ENCODE measurements at regions not wholly inside any gene's neighbourhood (a gene's known extent, or its start where the extent isn't known, plus 50 kb on each side); places are given as distances from the start of the nearest gene placed in this dataset.

- Histone ChIP-seq H3F3A (ENCODE audit: low read depth) (no peaks in the 10 kb centered on the region), H3K9me3 (ENCODE audit: insufficient read depth, low read depth, low read length) (peaks cover 3% of the 10 kb centered on the region; the same call in 1 of the 2 replicates), H3K36me3 (ENCODE audit: insufficient read depth, low read length) (no peaks in the 10 kb centered on the region), H2AFZ (ENCODE audit: low read length) (no peak overlapping the region), H3K4me2 (ENCODE audit: low read depth, low read length, poor library complexity, severe bottlenecking) (no peak overlapping the region), H4K20me1 (ENCODE audit: insufficient read depth, low read length, poor library complexity, severe bottlenecking) (no peaks in the 10 kb centered on the region), H3K9me2 (replicated peaks; ENCODE audit: low read depth, low read length) (no peaks in the 10 kb centered on the region), H3K9ac (ENCODE audit: low read depth, low read length, poor library complexity, severe bottlenecking) (no peak overlapping the region), H3K27me3 (ENCODE audit: insufficient read depth, low read length, poor library complexity, severe bottlenecking) (no peaks in the 10 kb centered on the region), H3K4me1 (ENCODE audit: insufficient read depth, low read length, poor library complexity, severe bottlenecking) (no peaks in the 10 kb centered on the region), H3K4me3 (ENCODE audit: low read length, poor library complexity, severe bottlenecking) (no peak overlapping the region), H3K79me2 (ENCODE audit: insufficient read depth, low read length) (no peaks in the 10 kb centered on the region)
- TF ChIP-seq CTCF (conservative IDR thresholded peaks at IDR 0.05; ENCODE audit: low read length): no peak
- no peak for TF ChIP-seq EZH2phosphoT487 (IDR thresholded peaks at IDR 0.05; ENCODE audit: borderline replicate concordance)
Observed at GRCh38 chr10:123516291-123516690, 149.9 kb upstream of the GPR26 start.

GRCh38 chr10:123517426-123517825, 148.7 kb upstream of the GPR26 start:
- Histone ChIP-seq H3K4me2 (ENCODE audit: low read depth, low read length, poor library complexity, severe bottlenecking) (no peak overlapping the region), H3K27me3 (ENCODE audit: insufficient read depth, low read length, poor library complexity, severe bottlenecking) (no peaks in the 10 kb centered on the region), H4K20me1 (ENCODE audit: insufficient read depth, low read length, poor library complexity, severe bottlenecking) (no peaks in the 10 kb centered on the region), H3K36me3 (ENCODE audit: insufficient read depth, low read length) (no peaks in the 10 kb centered on the region), H3K79me2 (ENCODE audit: insufficient read depth, low read length) (no peaks in the 10 kb centered on the region), H3K4me3 (ENCODE audit: low read length, poor library complexity, severe bottlenecking) (no peak overlapping the region), H3K9ac (ENCODE audit: low read depth, low read length, poor library complexity, severe bottlenecking) (no peak overlapping the region), H3K9me3 (ENCODE audit: insufficient read depth, low read depth, low read length) (peaks cover 6% of the 10 kb centered on the region; the same call in 1 of the 2 replicates), H3K4me1 (ENCODE audit: insufficient read depth, low read length, poor library complexity, severe bottlenecking) (no peaks in the 10 kb centered on the region), H3F3A (ENCODE audit: low read depth) (no peaks in the 10 kb centered on the region), H2AFZ (ENCODE audit: low read length) (no peak overlapping the region), H3K9me2 (replicated peaks; ENCODE audit: low read depth, low read length) (no peaks in the 10 kb centered on the region)
- TF ChIP-seq CTCF (conservative IDR thresholded peaks at IDR 0.05; ENCODE audit: low read length) (no peak), EZH2phosphoT487 (IDR thresholded peaks at IDR 0.05; ENCODE audit: borderline replicate concordance) (no peak)

- H3K9ac ChIP-seq (ENCODE audit: low read depth, low read length, poor library complexity, severe bottlenecking): no peak overlapping the region
- H3F3A ChIP-seq (ENCODE audit: low read depth): no peaks in the 10 kb centered on the region
- peaks cover 6% of the 10 kb centered on the region; the same call in 1 of the 2 replicates for H3K9me3 ChIP-seq (ENCODE audit: insufficient read depth, low read depth, low read length)
- H3K4me3 ChIP-seq (ENCODE audit: low read length, poor library complexity, severe bottlenecking): no peak overlapping the region
- no peaks in the 10 kb centered on the region for H3K9me2 ChIP-seq (replicated peaks; ENCODE audit: low read depth, low read length)
- no peak overlapping the region for H2AFZ ChIP-seq (ENCODE audit: low read length)
- H3K4me2 ChIP-seq (ENCODE audit: low read depth, low read length, poor library complexity, severe bottlenecking): no peak overlapping the region
- no peaks in the 10 kb centered on the region for H4K20me1 ChIP-seq (ENCODE audit: insufficient read depth, low read length, poor library complexity, severe bottlenecking)
- no peaks in the 10 kb centered on the region for H3K27me3 ChIP-seq (ENCODE audit: insufficient read depth, low read length, poor library complexity, severe bottlenecking)
- no peaks in the 10 kb centered on the region for H3K36me3 ChIP-seq (ENCODE audit: insufficient read depth, low read length)
- TF ChIP-seq CTCF (conservative IDR thresholded peaks at IDR 0.05; ENCODE audit: low read length) (no peak), EZH2phosphoT487 (IDR thresholded peaks at IDR 0.05; ENCODE audit: borderline replicate concordance) (no peak)
- H3K79me2 ChIP-seq (ENCODE audit: insufficient read depth, low read length): no peaks in the 10 kb centered on the region
- no peaks in the 10 kb centered on the region for H3K4me1 ChIP-seq (ENCODE audit: insufficient read depth, low read length, poor library complexity, severe bottlenecking)
Observed at GRCh38 chr10:123517901-123518300, 148.3 kb upstream of the GPR26 start.
